AG10803 (cell line): ENCODE measurements at regions not wholly inside any gene's neighbourhood (a gene's known extent, or its start where the extent isn't known, plus 50 kb on each side); places are given as distances from the start of the nearest gene placed in this dataset.

ENCODE experiments used
- DNase-seq: peaks from one replicate; pipeline ENCODE4 v3.0.0; 2010; ENCODE audit warnings: low read depth
- H3K4me3 ChIP-seq: 2 replicates; pipeline ENCODE4 v1.5.1; 2011; ENCODE audit warnings: mild to moderate bottlenecking, low read length, control low read depth
- TF ChIP-seq, protein P1 (sequence below): conservative IDR thresholded peaks from 2 replicates; pipeline ENCODE4 v1.5.1; 2011; ENCODE audit warnings: mild to moderate bottlenecking, low read length, control low read depth, inconsistent platforms

DNA sequence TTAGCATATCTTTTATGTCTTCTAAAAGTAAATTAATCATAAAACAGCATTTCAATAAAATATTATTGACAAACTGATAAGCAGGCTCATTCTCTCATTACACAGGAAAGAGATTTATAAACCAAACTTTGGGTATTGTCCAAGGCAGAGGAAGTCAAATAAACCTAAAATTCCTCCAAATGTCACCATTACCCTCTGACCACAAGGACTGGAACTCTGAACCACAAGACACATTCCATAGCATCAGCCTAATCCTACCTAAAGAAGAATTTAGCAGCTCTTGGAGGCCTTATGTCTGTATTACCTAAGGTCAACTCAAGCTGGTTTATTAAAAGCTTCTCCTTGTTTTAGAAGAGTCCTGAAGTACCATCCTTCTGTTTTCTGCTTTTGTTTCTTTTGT, 82.4 kb upstream of the SLC13A1 start:
- DNase-seq = no peak

DNA sequence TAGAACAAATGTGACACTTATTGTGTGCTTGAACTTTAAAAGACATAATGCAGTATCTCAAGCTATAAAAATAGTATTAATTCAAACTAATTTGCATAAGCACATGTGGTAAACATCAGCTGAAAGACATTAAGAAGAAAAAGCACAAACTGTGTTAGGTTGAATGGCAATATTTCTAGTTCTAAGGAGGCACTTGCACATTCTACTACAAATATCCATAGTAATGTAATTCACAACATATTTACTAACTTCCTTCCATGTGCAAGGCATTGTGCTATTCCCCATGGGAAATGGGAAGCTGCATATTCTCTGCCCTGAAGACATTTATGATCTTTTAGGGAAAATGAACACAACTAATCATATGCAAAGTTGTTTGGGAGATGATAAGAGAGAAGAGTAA, 80.2 kb upstream of the SLC13A1 start:
- TF ChIP-seq, protein P1, sequence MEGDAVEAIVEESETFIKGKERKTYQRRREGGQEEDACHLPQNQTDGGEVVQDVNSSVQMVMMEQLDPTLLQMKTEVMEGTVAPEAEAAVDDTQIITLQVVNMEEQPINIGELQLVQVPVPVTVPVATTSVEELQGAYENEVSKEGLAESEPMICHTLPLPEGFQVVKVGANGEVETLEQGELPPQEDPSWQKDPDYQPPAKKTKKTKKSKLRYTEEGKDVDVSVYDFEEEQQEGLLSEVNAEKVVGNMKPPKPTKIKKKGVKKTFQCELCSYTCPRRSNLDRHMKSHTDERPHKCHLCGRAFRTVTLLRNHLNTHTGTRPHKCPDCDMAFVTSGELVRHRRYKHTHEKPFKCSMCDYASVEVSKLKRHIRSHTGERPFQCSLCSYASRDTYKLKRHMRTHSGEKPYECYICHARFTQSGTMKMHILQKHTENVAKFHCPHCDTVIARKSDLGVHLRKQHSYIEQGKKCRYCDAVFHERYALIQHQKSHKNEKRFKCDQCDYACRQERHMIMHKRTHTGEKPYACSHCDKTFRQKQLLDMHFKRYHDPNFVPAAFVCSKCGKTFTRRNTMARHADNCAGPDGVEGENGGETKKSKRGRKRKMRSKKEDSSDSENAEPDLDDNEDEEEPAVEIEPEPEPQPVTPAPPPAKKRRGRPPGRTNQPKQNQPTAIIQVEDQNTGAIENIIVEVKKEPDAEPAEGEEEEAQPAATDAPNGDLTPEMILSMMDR = no peak
- DNase-seq = no peak
- H3K4me3 ChIP-seq = no peak overlapping the region

More for the DNA sequence above, 82.4 kb upstream of the SLC13A1 start:
- H3K4me3 ChIP-seq = no peak overlapping the region
- TF ChIP-seq, protein P1 = no peak

DNA sequence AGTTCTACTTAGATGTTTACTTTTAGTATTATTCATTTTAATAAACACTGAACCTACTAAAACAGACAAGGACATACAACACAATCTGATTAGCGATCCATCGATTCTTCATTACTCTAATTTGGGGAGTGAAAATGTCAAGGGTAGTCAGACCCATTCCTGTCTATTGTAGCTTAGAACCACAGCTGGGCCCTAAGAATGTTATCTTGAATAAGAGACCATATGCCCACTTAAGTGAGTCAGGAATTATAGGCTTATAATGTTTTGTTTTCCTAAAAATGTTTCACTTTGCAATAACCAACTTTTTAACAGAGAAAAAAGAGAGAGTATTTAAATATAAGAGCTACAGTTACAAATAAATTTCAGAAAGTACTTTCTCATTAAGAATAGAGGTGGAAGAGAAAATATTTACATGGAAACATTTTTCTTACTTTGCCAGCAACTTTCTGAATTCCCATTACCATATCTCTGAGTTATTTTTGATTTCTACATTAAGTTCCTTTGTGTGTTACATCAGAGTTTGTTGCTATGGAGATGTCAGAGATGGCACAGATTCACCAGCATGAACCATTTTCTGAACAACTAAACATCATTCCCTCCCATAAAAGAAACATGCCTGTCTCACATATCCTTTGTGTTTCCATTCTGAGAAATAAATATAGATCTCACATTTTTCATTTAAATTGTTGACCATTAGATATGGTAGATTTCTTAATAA, 75.4 kb upstream of the SLC13A1 start:
- no peak for DNase-seq
- TF ChIP-seq, protein P1 = no peak
- no peak overlapping the region for H3K4me3 ChIP-seq

DNA sequence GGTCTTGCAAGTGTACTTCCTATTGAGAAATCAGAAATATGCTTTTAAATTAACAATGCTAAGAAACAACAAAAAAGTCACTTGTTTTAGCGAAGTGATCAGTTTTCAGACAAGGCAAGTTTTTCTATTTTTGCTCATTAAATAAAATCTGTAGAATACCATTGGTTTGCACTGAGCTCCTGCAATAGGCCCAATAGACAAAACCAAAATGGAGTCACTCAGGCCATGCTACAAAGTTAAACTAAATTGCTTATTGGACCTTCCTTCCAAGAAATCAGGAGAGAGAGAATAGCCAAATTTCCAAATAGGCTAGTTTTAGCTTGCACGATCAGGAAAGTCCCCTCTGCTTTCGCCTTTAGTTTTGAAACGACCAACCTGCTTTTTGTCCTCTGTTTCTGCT, 73.4 kb upstream of the SLC13A1 start:
- no peak overlapping the region for H3K4me3 ChIP-seq
- TF ChIP-seq, protein P1 = no peak
- no peak for DNase-seq

DNA sequence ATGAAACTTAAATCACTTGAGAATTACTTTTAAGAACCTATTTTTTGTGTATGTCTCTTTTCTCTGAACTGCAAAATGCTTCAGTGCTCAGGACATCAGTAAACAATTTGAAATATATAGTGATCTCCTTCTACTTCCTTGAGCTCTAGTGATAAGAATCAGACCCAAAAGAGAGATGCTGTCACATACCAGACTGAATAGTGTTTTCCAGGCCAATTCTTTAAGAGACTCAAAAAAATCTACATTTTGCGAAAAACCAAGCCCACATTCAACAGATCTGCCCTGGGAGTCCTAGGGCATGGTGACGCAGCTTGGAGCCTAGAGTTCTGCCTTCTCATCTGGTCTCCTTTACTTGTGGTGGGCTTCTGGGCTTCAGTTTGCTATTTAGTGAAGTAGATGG, 72.1 kb upstream of the SLC13A1 start:
- DNase-seq = no peak
- TF ChIP-seq, protein P1 = no peak
- no peak overlapping the region for H3K4me3 ChIP-seq

DNA sequence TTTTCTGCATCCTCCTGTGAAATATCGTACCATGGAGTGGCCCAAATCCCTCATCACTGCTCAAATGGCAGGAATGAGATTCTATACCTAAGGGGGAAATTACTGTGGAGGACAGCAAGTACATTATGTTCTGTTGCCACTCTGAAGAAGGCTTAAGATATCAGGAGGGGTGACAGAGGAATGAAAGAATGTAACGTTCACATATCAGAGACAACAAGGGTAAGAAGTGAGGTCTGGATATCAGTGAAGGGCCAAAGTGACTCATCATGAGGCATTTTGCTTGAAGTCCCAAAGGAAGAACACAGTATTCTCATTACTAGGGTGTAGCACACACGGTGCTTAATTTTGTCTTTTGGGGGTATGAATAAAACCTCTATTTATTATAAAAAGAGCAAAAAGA, 71.5 kb upstream of the SLC13A1 start:
- TF ChIP-seq, protein P1 = no peak
- no peak for DNase-seq

DNA sequence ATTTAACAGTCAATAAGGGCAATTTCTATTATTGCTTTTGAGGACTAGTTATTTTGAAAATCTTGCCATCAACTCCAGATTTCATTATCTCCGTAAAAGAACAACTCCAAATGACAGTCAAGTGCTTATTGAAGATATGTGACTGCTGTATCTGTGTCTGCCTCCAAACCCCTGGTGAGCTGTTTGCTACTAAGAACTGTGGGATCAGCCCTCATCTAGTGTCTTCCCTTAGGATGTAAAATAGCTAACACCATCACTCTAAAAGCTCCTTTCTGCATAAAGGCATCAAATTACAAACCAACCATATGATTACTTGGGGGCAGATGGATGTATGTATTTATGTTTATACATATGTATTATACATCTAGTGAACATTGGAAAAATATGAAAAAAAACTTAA, 70.8 kb upstream of the SLC13A1 start:
- TF ChIP-seq, protein P1 = no peak
- no peak overlapping the region for H3K4me3 ChIP-seq
- DNase-seq = no peak

More for the DNA sequence above, 71.5 kb upstream of the SLC13A1 start:
- no peak overlapping the region for H3K4me3 ChIP-seq
